GM12872 (cell line): ENCODE measurements at regions not wholly inside any gene's neighbourhood (a gene's known extent, or its start where the extent isn't known, plus 50 kb on each side); places are given as distances from the start of the nearest gene placed in this dataset.

ENCODE experiments used
- CTCF ChIP-seq: IDR thresholded peaks from 3 replicates; pipeline ENCODE4 v1.5.1; 2011; ENCODE audit warnings: low read depth, mild to moderate bottlenecking, low read length, moderate library complexity; ENCODE audit not compliant: insufficient read depth

- TF ChIP-seq CTCF, result no peak
Measured at GRCh38 chr15:69760890-69761568, 308.4 kb downstream of the RPLP1 start.

- no peak for TF ChIP-seq CTCF
Measured at GRCh38 chr15:69762373-69763148, 309.9 kb downstream of the RPLP1 start.

GRCh38 chr15:69763831-69764230, 311.2 kb downstream of the RPLP1 start:
- no peak for TF ChIP-seq CTCF

- TF ChIP-seq CTCF, result 0 out of 3 replicates have a peak, but pooled peaks have one; percentile 3
Measured at GRCh38 chr15:69766156-69766555, 313.5 kb downstream of the RPLP1 start.

GRCh38 chr15:69767191-69767590, 314.6 kb downstream of the RPLP1 start:
- no peak for TF ChIP-seq CTCF

GRCh38 chr15:69777356-69777755, 320.4 kb downstream of the TLE3 start:
- TF ChIP-seq CTCF, result no peak

GRCh38 chr15:69780374-69780773, 317.3 kb downstream of the TLE3 start:
- no peak for TF ChIP-seq CTCF
